Stimulated activated CD4-positive, alpha-beta T cell treated with anti-CD3 and anti-CD28 coated beads, Interleukin-4, amount 100 ng/mL, for 48 hours (primary cell): ENCODE measurements at regions not wholly inside any gene's neighbourhood (a gene's known extent, or its start where the extent isn't known, plus 50 kb on each side); places are given as distances from the start of the nearest gene placed in this dataset.

ENCODE experiments used
- DNase-seq, 2 donors: peaks; one replicate each; pipeline ENCODE4 v3.0.0-alpha.2; 2020; ENCODE audit warnings: low read depth in 2 of 2

- no peak for DNase-seq
Measured at GRCh38 chr16:11440657-11441012, 95.4 kb downstream of the RMI2 start.

- no peak for DNase-seq
Measured at GRCh38 chr16:11445486-11445885, 100.2 kb downstream of the RMI2 start.

- no peak for DNase-seq
Measured at GRCh38 chr16:11446566-11447119, 101.4 kb downstream of the RMI2 start.

GRCh38 chr16:11447272-11447671 is 102.0 kb downstream of the RMI2 start:
- DNase-seq: no peak

- DNase-seq: no peak
Measured at GRCh38 chr16:11447836-11448235, 102.6 kb downstream of the RMI2 start.

- no peak for DNase-seq
Measured at GRCh38 chr16:11448796-11449416, 103.6 kb downstream of the RMI2 start.

- DNase-seq: no peak
Measured at GRCh38 chr16:11449716-11450115, 104.5 kb downstream of the RMI2 start.

GRCh38 chr16:11450136-11450535 is 104.9 kb downstream of the RMI2 start:
- DNase-seq: no peak

GRCh38 chr16:11452298-11452697 is 107.0 kb downstream of the RMI2 start:
- DNase-seq: no peak

- no peak for DNase-seq
Measured at GRCh38 chr16:11452746-11453389, 107.6 kb downstream of the RMI2 start.

- DNase-seq: no peak
Measured at GRCh38 chr16:11456741-11457140, 111.5 kb downstream of the RMI2 start.

- DNase-seq: no peak
Measured at GRCh38 chr16:11459722-11460121, 114.5 kb downstream of the RMI2 start.

GRCh38 chr16:11460820-11461594 is 115.7 kb downstream of the RMI2 start:
- no peak for DNase-seq

- DNase-seq: no peak
Measured at GRCh38 chr16:11461595-11461990, 116.3 kb downstream of the RMI2 start.

GRCh38 chr16:11462036-11462435 is 116.8 kb downstream of the RMI2 start:
- DNase-seq: no peak

- no peak for DNase-seq
Measured at GRCh38 chr16:11462861-11463260, 117.6 kb downstream of the RMI2 start.

- no peak for DNase-seq
Measured at GRCh38 chr16:11464241-11464640, 119.0 kb downstream of the RMI2 start.

- DNase-seq: no peak
Measured at GRCh38 chr16:11465675-11466074, 120.4 kb downstream of the RMI2 start.

GRCh38 chr16:11470676-11471415 is 115.9 kb downstream of the LITAF start:
- no peak for DNase-seq

GRCh38 chr16:11471548-11471947 is 115.2 kb downstream of the LITAF start:
- no peak for DNase-seq

GRCh38 chr16:11472410-11472809 is 114.3 kb downstream of the LITAF start:
- no peak for DNase-seq

GRCh38 chr16:11472851-11473250 is 113.9 kb downstream of the LITAF start:
- no peak for DNase-seq
